T47D (cell line): ENCODE measurements at regions not wholly inside any gene's neighbourhood (a gene's known extent, or its start where the extent isn't known, plus 50 kb on each side); places are given as distances from the start of the nearest gene placed in this dataset.
"Not testable (repeated sequence)": the region's sequence is repeated elsewhere in the genome, so short reads cannot be mapped to it uniquely, and the experiment has no call there.

Experiments
- DNase-seq, 2 experiments: peaks; one replicate each; pipeline versions ENCODE4 v3.0.0 to v3.0.0-alpha.2; 2011 to 2012; ENCODE audit warnings: low read depth in 1 of 2, low spot score in 1 of 2
- JUND ChIP-seq: IDR thresholded peaks from 2 replicates; pipeline ENCODE4 v1.6.1; 2012; ENCODE audit warnings: low read depth
- in situ Hi-C: cut with HindIII; loops from 2 replicates; pipeline ENCODE4 v1.10.0; 2016; ENCODE audit warnings: low sequenced_read_pairs, low pct_unique_long_range_greater_than_20kb

DNA sequence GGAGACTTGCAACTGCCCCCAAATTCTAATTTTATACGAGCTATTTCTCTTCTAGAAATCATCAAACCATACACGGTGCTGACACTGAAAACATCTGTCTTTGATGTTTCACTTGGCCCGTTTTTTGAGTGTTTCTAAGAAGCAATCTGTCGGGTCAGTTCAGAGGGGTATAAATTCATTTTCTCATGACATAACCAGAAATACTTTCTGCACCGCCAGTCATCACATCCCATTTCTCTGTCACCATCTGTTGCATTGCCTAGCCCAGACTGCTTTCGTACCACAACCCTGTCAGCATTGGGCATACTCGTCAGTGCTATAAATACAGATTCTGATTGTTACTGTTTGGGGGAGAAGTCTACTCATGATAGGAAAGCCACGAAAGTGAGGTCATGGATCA is 63.1 kb upstream of the CCDC90B start:
- no peak for DNase-seq
- no peak for TF ChIP-seq JUND
- in situ Hi-C loops: no loop called here

DNA sequence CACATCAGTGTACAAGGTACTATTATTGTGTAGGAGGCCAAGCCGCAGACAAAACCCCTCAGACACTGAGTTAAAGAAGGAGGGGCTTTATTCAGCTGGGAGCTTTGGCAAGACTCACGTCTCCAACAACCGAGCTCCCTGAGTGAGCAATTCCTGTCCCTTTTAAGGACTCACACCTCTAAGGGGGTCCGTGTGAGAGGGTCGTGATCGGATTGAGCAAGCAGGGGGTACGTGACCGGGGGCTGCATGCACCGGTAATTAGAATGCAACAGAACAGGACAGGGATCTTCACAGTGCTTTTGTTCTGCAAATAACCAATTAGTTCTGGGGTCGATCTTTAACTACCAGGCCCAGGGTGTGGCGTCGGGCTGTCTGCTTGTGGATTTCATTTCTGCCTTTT is 60.5 kb upstream of the CCDC90B start:
- in situ Hi-C loops: not testable (repeated sequence)

DNA sequence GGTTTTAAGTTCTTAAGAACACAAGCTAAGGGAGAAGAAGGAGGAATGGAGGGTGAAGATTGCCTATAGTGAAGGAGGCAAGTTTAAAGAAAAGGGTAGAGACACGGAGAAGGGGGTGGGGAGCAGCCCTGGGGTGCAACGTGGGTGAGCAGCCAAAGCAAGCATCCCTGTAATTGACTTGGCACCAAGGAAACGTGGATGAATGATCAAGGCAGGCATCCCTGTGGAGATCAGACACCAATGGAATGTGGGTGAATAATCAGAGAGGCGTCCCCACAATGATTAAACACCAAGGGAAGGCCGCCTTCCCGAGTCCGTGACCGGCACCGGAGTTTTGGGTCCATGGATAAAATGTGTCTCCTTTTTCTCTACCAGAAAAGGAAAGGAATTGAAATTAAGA is 58.4 kb upstream of the CCDC90B start:
- DNase-seq, in situ Hi-C loops: not testable (repeated sequence)

More for the DNA sequence above, 60.5 kb upstream of the CCDC90B start:
- not testable (repeated sequence) for DNase-seq

DNA sequence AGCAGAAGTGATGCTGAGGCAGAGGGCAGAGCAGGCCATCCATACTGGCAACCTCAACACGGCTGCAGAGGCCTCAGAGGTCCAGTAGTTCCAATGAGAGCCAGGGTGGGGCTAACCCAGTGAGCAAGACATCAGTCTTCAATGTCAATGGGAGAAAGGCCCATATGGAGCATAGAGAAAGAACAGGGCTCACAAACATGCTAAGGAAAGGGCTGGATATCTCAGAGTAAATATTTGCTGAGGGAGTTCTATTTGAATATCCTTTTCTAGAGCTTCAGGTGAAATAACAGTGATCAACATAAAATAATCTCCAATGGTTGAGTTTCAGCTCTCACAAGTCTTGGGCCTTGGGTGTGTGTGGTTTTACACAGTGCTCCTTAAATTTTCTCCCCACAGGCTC is 50.8 kb upstream of the CCDC90B start:
- DNase-seq: no peak
- in situ Hi-C loops: no loop called here
- no peak for TF ChIP-seq JUND
